ENCODE measurements at regions not wholly inside any gene's neighbourhood (a gene's known extent, or its start where the extent isn't known, plus 50 kb on each side); places are given as distances from the start of the nearest gene placed in this dataset.
A peak's percentile ranks its signal among the peaks of the same experiment; 100 is the strongest.

- TF ChIP-seq BHLHE40 (IDR thresholded peaks at IDR 0.05; ENCODE audit: low read depth, low read length) (no peak), RCOR1 (IDR thresholded peaks at IDR 0.05; ENCODE audit: insufficient replicate concordance, low read length) (no peak), USF2 (IDR thresholded peaks at IDR 0.05; ENCODE audit: low read depth, low read length) (no peak), RFX5 (IDR thresholded peaks at IDR 0.05; ENCODE audit: low read depth, low read length) (no peak), SMC3 (IDR thresholded peaks at IDR 0.05; ENCODE audit: low read depth, low read length) (no peak), MXI1 (IDR thresholded peaks at IDR 0.05; ENCODE audit: borderline replicate concordance, low read depth, low read length) (no peak), FOS (IDR thresholded peaks at IDR 0.05; ENCODE audit: low read depth, low read length) (no peak), MAFK (IDR thresholded peaks at IDR 0.05; ENCODE audit: low read depth, low read length) (no peak), NFE2L2 (IDR thresholded peaks at IDR 0.05; ENCODE audit: low read depth, low read length) (no peak), CHD1 (IDR thresholded peaks at IDR 0.05; ENCODE audit: low read depth, low read length) (no peak), CEBPB (IDR thresholded peaks at IDR 0.05; ENCODE audit: low read depth, low read length) (no peak), RAD21 (IDR thresholded peaks at IDR 0.05; ENCODE audit: low read length) (no peak), POLR2A (IDR thresholded peaks at IDR 0.05; ENCODE audit: low read depth, low read length) (no peak), CTCF (conservative IDR thresholded peaks at IDR 0.05; ENCODE audit: low read depth, low read length) (no peak), MAZ (IDR thresholded peaks at IDR 0.05; ENCODE audit: borderline replicate concordance, low read depth, low read length) (no peak)
- TF ChIP-seq, protein P1, sequence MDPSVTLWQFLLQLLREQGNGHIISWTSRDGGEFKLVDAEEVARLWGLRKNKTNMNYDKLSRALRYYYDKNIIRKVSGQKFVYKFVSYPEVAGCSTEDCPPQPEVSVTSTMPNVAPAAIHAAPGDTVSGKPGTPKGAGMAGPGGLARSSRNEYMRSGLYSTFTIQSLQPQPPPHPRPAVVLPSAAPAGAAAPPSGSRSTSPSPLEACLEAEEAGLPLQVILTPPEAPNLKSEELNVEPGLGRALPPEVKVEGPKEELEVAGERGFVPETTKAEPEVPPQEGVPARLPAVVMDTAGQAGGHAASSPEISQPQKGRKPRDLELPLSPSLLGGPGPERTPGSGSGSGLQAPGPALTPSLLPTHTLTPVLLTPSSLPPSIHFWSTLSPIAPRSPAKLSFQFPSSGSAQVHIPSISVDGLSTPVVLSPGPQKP (IDR thresholded peaks at IDR 0.05; ENCODE audit: borderline replicate concordance, low read depth, low read length): no peak
- Histone ChIP-seq H3K27me3 (ENCODE audit: control insufficient read depth, insufficient read depth, low read length) (no peaks in the 10 kb centered on the region), H2BK120ac (ENCODE audit: low read depth, low read length) (0 out of 2 replicates have a peak overlapping the region, but pooled peaks have one; percentile 1), H2BK5ac (ENCODE audit: low read depth, low read length, poor library complexity, severe bottlenecking) (peak overlapping the region; percentile 14), H2BK15ac (ENCODE audit: low read depth, low read length) (no peak overlapping the region; the same call in 2 of the 3 replicates), H2AK9ac (replicated peaks; ENCODE audit: low read depth, low read length, poor library complexity) (no peak overlapping the region), H4K5ac (ENCODE audit: low read depth, low read length) (no peak overlapping the region), H4K8ac (ENCODE audit: low read depth in 2 of 2, low read length in 2 of 2) (no peak overlapping the region), H3K14ac (replicated peaks; ENCODE audit: low read depth, low read length) (peak overlapping the region; percentile 26), H3K4me2 (ENCODE audit: low read depth, low read length) (peak overlapping the region; percentile 32), H3K36me3 (ENCODE audit: control insufficient read depth, insufficient read depth, low read length) (peaks cover 27% of the 10 kb centered on the region), H2AK5ac (ENCODE audit: low read depth, low read length) (peak overlapping the region; percentile 56; the same call in 1 of the 2 replicates), H3K79me1 (ENCODE audit: low read depth in 1 of 2, low read length in 2 of 2) (peaks cover 23 to 72% of the 10 kb centered on the region in 2 experiments), H2BK20ac (ENCODE audit: low read depth, low read length) (no peak overlapping the region), H3K9me1 (ENCODE audit: insufficient read depth, low read length) (peaks cover 28% of the 10 kb centered on the region), H3K4me1 (ENCODE audit: control insufficient read depth, insufficient read depth, low read length) (peaks cover 16% of the 10 kb centered on the region), H3K18ac (ENCODE audit: low read depth, low read length) (0 out of 2 replicates have a peak overlapping the region, but pooled peaks have one; percentile 0), H3K23ac (ENCODE audit: low read depth, low read length) (peak overlapping the region; percentile 10), H3K27ac (ENCODE audit: insufficient read depth, low read length) (peak overlapping the region; percentile 8; the same call in 1 of the 2 replicates), H3K56ac (ENCODE audit: extremely low read depth, insufficient read depth, low read length) (no peak overlapping the region), H3K9me3 (ENCODE audit: control insufficient read depth, insufficient read depth, low read length) (no peaks in the 10 kb centered on the region), H3K9ac (ENCODE audit: low read depth, low read length) (no peak overlapping the region), H4K91ac (ENCODE audit: insufficient read depth, low read depth, low read length) (no peak overlapping the region), H2AFZ (replicated peaks; ENCODE audit: low read length, poor library complexity) (no peak overlapping the region), H4K20me1 (ENCODE audit: insufficient read depth, low read length) (no peaks in the 10 kb centered on the region), H3K4me3 (ENCODE audit: insufficient read depth, low read depth, low read length) (no peak overlapping the region), H3K4ac (ENCODE audit: low read depth, low read length) (peak overlapping the region; percentile 21)
- dilution Hi-C loops (cut with HindIII; ENCODE audit: low sequenced_read_pairs, unreplicated experiment) (no loop called here), in situ Hi-C loops (cut with MboI; ENCODE audit: low sequenced_read_pairs) (no loop called here), intact Hi-C loops (cut with micrococcal nuclease) (loop anchor here (2.0 kb wide), 1 partner anchor 14 kb away; no protein-coding TSS in a partner anchor)
- 60% methylated on average over 1 of the region's 2 CpGs; no CpG with 5 or more reads in 1 of the 2 experiments for WGBS, 2 experiments (ENCODE audit: extremely low coverage in 2 of 2, insufficient read length in 1 of 2)
- ATAC-seq (ENCODE audit: low read depth): no peak
- POLR2A ChIA-PET (ENCODE audit: unreplicated experiment): interaction anchor here (0.6 kb wide), 1 partner anchor 11 kb away, joined by 6 read pairs; no protein-coding TSS in a partner anchor
- DNase-seq: no peak
- CTCF ChIA-PET: no interaction called here
- no TSS peak for BruUV-seq (replicated peaks)
Measured at GRCh38 chr9:714675-715074, 126.8 kb upstream of the DMRT1 start.

Data from IMR-90 (cell line).